GM10266 (cell line): ENCODE measurements at regions not wholly inside any gene's neighbourhood (a gene's known extent, or its start where the extent isn't known, plus 50 kb on each side); places are given as distances from the start of the nearest gene placed in this dataset.
"Not testable (repeated sequence)": the region's sequence is repeated elsewhere in the genome, so short reads cannot be mapped to it uniquely, and the experiment has no call there.

ENCODE experiments used
- DNase-seq: peaks from one replicate; pipeline ENCODE4 v3.0.0; 2012; ENCODE audit errors: extremely low spot score
- CTCF ChIP-seq: IDR thresholded peaks from 2 replicates; pipeline ENCODE4 v1.5.1; 2012; ENCODE audit warnings: mild to moderate bottlenecking, low read depth; ENCODE audit not compliant: control insufficient read depth, insufficient read depth; ENCODE audit errors: missing control alignments

DNA sequence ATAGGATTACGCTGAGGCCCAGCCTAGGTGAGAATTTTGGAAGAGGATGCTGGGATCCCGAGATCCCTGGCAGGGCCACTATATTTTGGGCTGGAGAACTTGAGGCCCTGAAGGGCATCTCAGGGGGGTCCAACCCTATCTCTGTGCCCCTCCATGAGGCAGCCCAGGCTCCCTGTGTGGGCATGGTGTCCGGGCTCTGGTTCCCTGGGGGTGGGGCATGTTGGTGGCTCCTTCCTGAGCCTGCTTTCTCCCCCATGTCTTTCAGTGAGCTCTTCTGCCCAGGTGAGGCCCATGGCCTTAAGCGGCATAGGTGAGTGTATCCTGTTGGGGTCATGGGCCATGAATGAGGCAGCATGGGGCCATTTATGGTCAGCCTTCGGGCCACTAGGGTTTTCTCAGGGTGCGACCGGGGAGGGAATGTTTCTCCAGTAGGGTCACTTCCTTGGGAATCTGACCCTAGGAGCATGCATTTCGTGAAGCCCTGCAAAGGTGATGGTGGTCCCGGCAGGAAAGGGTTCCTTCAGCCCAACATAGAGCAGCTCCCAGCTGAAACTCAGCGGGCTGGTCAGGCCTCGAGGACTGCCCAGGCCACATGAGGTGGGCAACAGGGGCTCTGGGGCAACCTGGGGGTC is 191.3 kb downstream of the UBE3A start:
- TF ChIP-seq CTCF = no peak

DNA sequence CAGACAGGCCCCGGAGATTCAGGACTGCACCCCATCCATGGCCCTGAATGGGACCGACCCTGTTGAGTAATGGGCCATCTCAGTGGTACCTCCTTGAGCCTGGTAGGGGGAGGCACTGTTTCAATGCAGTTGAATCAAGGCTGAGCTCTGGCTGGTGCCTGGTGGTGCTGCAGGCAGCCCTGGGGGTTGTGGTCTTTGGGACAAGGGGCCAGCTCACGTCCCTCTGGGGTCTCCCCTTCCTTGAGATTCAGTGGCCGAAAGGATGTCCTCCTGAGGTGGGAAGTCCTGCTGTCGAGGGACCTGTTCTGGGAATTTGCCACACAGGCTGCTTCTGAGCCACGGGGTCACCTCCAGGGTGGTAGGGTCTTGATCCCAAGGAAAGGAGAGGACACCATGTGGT is 190.7 kb downstream of the UBE3A start:
- not testable (repeated sequence) for DNase-seq

More for the DNA sequence above, 191.3 kb downstream of the UBE3A start:
- no peak for DNase-seq

- TF ChIP-seq CTCF = no peak
- no peak for DNase-seq
These were observed 190.1 kb downstream of the UBE3A start for GRCh38 chr15:25248583-25249235.

DNA sequence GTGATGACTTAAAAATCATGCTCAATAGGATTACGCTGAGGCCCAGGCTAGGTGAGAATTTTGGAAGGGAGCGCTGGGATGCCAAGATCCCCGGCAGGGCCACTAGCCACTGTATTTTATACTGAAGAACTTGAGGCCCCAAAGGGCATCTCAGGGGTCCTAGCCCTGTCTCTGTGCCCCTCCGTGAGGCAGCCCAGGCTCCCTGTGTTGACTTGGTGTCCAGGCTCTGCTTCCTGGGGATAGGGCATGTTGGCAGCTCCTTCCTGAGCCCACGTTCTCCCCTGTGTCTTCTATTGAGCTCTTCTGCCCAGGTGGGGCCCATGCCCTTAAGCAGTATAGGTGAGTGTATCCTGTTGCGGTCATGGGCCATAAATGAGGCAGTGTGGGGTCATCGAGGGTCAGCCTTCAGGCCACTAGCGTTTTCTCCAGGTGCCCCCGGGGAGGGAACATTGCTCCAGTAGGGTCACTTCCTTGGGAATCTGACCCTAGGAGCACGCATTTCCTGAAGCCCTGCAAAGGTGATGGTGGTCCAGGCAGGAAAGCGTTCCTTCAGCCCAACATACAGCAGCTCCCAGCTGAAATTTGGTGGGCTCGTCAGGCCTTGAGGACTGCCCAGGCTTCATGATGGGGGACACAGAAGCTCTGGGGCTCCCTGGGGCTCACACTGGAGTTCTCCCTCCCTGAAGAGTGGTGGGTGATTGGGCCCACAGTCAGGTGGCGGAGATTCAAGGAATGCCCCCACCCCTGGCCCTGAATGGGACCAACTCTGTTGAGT is 189.4 kb downstream of the UBE3A start:
- DNase-seq = no peak
- no peak for TF ChIP-seq CTCF

GRCh38 chr15:25250011-25250596 is 188.7 kb downstream of the UBE3A start:
- no peak for DNase-seq
- no peak for TF ChIP-seq CTCF

DNA sequence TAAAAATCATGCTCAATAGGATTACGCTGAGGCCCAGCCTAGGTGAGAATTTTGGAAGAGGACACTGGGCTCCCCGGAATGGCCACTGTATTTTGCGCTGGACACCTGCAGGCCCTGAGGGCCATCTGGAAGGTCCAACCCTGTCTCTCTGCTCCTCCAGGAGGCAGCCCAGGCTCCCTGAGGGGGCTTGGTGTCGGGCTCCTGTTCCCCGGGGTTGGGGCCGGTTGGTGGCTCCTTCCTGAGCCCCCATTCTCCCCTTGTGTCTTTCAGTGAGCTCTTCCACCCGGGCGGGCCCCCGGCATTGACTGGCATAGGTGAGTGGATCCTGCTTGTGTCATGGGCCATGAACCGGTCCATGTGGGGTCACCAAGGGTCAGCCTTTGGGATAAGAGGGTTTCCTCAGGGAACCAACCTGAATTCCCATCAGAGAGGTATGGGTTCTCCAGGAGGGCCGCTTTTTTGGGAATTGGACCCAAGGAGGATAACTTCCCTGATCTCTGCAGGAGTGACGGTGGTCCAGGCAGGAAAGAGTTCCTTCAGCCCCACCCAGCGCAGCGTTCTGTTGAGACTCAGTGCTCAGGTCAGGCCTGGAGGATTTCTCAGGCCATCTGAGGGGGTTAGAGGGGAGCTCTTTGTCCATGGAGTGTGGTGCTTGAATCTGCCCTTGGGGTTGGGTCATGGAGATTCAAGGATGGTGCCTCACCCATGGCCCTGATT is 187.8 kb downstream of the UBE3A start:
- DNase-seq = no peak
- no peak for TF ChIP-seq CTCF

- DNase-seq = no peak
- no peak for TF ChIP-seq CTCF
These were observed 187.0 kb downstream of the UBE3A start for GRCh38 chr15:25251700-25252390.

- DNase-seq = not testable (repeated sequence)
These were observed 185.5 kb downstream of the UBE3A start for GRCh38 chr15:25253048-25253973.
